Lower leg skin (tissue), 4 donors: ENCODE measurements at regions not wholly inside any gene's neighbourhood (a gene's known extent, or its start where the extent isn't known, plus 50 kb on each side); places are given as distances from the start of the nearest gene placed in this dataset.

Experiments
- DNase-seq, 2 donors: peaks; one replicate each; pipeline ENCODE4 v3.0.0-alpha.2; 2019; ENCODE audit warnings: low spot score in 2 of 2
- H3K4me3 ChIP-seq: fragments of 200-600 bp; sonication (generic); 2 replicates; pipeline ENCODE4 v1.5.1; 2017; ENCODE audit warnings: mild to moderate bottlenecking, low read depth; ENCODE audit not compliant: poor library complexity, severe bottlenecking
- POLR2A ChIP-seq, 2 donors: fragments of 450-650 bp; IDR thresholded peaks; one replicate each; pipeline ENCODE4 v1.6.1; 2016 to 2017; ENCODE audit warnings: antibody characterized with exemption in 2 of 2, mild to moderate bottlenecking in 1 of 2, moderate library complexity in 1 of 2
- WGBS, 2 donors: methylation state at CpG; one replicate each; pipeline ENCODE4 v1.1.5; 2018; 5-methylcytosine and 5-hydroxymethylcytosine counted together
- intact Hi-C: fragments of 100-400 bp; cut with DNase I; formaldehyde crosslinking; loops from one replicate; pipeline ENCODE4 v1.15.0; 2023; ENCODE audit warnings: low total_unique reads
- TF ChIP-seq, protein P1 (sequence below), 3 donors: fragments of 450-650 bp; IDR thresholded peaks; one replicate each; pipeline ENCODE4 v1.5.1; 2016; ENCODE audit warnings: antibody characterized with exemption in 3 of 3, mild to moderate bottlenecking in 3 of 3, moderate library complexity in 2 of 3

DNA sequence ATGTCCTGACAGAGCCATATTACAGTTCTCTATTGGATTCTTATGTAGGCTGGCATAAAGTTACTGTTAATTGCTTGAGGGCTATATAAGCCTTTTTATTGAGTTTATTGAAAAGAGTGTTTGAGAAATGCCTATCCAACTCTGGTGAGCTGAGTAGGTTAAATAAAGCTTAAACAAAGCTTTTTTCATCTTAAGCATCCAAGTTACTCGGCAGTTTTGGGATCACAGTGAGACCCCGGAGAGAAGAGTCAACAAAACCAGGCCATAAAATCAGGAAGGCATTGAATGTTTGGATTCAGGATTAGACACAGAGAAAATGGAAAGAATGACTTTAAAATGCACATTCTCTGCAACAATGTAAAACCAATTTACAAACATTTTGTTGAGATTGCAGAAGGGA, 588.5 kb downstream of the DACH1 start:
- TF ChIP-seq, protein P1, sequence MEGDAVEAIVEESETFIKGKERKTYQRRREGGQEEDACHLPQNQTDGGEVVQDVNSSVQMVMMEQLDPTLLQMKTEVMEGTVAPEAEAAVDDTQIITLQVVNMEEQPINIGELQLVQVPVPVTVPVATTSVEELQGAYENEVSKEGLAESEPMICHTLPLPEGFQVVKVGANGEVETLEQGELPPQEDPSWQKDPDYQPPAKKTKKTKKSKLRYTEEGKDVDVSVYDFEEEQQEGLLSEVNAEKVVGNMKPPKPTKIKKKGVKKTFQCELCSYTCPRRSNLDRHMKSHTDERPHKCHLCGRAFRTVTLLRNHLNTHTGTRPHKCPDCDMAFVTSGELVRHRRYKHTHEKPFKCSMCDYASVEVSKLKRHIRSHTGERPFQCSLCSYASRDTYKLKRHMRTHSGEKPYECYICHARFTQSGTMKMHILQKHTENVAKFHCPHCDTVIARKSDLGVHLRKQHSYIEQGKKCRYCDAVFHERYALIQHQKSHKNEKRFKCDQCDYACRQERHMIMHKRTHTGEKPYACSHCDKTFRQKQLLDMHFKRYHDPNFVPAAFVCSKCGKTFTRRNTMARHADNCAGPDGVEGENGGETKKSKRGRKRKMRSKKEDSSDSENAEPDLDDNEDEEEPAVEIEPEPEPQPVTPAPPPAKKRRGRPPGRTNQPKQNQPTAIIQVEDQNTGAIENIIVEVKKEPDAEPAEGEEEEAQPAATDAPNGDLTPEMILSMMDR (IDR thresholded peaks at IDR 0.05), result no peak
- TF ChIP-seq POLR2A (IDR thresholded peaks at IDR 0.05), result no peak
- intact Hi-C loops, result no loop called here
- 48 to 60% methylated on average over 2 of the region's 2 CpGs for WGBS, 2 donors
- no peak for DNase-seq
- no peak overlapping the region for H3K4me3 ChIP-seq

DNA sequence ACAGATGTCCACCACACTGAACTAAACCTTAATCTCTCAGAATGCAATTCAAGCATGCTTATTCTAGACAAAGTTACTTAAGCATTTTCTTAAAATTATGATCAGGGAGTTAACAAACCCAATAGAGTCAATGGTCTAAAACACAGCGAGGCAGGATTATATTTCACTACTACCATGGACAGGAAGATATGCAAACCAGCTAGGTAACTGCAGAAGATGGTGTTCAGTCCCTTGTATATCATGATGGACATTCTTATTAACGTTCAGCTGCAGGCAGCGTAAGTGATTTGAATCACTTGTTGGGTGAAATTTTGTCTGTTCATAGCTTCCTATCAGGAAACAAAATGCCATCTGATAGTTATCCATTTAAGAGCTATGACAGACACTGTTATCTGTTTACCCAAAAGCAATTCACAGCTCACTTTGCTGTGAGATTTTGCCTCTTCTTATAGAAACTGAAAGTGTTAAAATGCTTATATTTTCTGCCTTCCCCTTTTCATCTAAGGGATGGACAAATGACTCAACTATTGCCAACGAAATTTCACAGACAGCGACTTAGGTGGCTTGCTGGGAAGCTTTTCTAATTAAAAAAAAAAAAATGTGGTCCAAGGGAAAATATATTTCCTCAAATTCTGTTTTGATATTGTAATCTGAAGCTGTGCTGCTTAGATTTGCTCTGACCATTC, 591.9 kb downstream of the DACH1 start:
- 76 to 78% methylated on average over 5 of the region's 5 CpGs for WGBS, 2 donors
- no peak for DNase-seq
- TF ChIP-seq, protein P1 (IDR thresholded peaks at IDR 0.05), result no peak
- TF ChIP-seq POLR2A (IDR thresholded peaks at IDR 0.05), result no peak
- no peak overlapping the region for H3K4me3 ChIP-seq
- intact Hi-C loops, result no loop called here

DNA sequence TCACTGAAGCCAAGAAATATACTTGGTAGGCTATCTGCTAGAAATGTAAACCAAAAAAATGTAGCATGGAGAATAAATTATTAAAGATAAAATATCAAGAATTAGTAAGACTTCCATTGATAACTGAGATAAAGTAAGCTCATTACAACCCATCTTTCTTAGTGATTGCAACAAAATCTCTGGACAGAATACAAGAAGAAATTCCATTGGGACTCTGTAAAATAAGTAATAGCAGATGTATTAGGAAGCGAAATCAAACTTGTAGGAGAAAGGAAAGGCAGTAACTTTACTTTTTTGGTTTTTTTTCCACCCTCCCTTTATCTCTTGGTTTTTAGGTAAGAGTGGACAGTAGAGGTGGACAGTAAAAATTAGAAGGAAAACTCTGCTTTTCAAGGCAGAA, 605.7 kb downstream of the DACH1 start:
- intact Hi-C loops, result no loop called here
- DNase-seq, result no peak
- 0 to 65% methylated on average over 1 of the region's 1 CpG for WGBS, 2 donors
- no peak for TF ChIP-seq POLR2A (IDR thresholded peaks at IDR 0.05)
- TF ChIP-seq, protein P1 (IDR thresholded peaks at IDR 0.05), result no peak
- H3K4me3 ChIP-seq, result no peak overlapping the region

DNA sequence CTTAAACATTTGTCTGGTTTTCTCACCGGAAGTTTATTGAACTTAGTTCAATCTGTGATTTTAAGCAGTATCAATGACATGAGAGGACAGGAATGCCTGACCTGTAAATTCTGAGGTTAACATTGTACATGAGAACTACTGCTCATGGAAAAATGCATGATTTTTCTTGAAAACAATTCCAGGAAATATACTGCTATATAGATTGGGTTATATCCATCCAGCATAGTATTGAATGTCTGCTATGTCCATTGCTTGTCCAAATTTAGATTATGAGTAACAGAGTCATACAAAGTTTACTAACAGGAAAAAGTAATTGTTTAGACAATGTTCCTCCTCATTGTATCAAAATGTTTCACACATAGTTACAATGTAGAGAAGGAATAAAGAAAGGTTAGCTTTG, 606.8 kb downstream of the DACH1 start:
- DNase-seq, result no peak
- intact Hi-C loops, result no loop called here
- no peak overlapping the region for H3K4me3 ChIP-seq
- 48 to 68% methylated on average over 1 of the region's 1 CpG for WGBS, 2 donors
- TF ChIP-seq, protein P1 (IDR thresholded peaks at IDR 0.05), result no peak
- no peak for TF ChIP-seq POLR2A (IDR thresholded peaks at IDR 0.05)

DNA sequence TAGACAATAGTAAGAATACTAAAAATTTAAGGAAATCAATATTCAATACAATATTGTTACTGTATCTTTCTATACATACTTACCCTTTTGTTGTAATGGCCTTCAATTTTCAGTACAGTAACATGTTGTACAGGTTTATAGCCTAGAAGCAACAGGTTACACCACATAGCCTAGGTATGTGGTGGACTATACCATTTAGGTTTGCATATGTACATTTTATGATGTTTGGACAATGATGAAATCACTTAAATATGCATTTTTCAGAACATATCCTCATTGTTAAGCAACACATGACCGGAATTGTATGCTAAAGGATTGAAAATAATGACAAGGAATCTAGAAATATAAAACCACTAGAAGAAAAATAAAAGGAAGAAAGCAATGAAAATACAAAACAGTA, 611.4 kb downstream of the DACH1 start:
- no peak overlapping the region for H3K4me3 ChIP-seq
- no peak for DNase-seq
- TF ChIP-seq, protein P1 (IDR thresholded peaks at IDR 0.05), result no peak
- no peak for TF ChIP-seq POLR2A (IDR thresholded peaks at IDR 0.05)
- WGBS, 2 donors, result 79 to 92% methylated on average over 1 of the region's 1 CpG
- intact Hi-C loops, result no loop called here

DNA sequence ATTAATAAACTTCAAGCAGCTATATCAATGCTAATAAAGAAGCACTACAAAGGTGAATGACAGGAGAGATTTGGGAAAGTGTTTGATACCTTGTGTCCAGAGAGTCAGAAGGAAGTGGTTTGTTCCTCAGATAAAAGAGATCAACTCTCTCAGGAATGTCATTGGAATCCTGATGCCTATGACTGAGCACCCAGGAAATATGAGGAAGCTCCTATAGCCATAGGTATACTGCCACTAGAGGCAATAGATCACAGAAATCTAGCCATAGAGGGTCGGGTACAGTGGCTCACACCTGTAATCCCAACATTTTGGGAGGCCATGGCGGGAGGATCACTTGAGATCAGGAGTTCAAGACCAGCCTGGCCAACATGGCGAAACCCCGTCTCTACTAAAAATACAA, 612.6 kb downstream of the DACH1 start:
- intact Hi-C loops, result no loop called here
- H3K4me3 ChIP-seq, result no peak overlapping the region
- DNase-seq, result no peak
- 86 to 87% methylated on average over 4 of the region's 4 CpGs for WGBS, 2 donors
- TF ChIP-seq, protein P1 (IDR thresholded peaks at IDR 0.05), result no peak
- TF ChIP-seq POLR2A (IDR thresholded peaks at IDR 0.05), result no peak
